GM10248 (cell line): ENCODE measurements at regions not wholly inside any gene's neighbourhood (a gene's known extent, or its start where the extent isn't known, plus 50 kb on each side); places are given as distances from the start of the nearest gene placed in this dataset.
A peak's percentile ranks its signal among the peaks of the same experiment; 100 is the strongest.

Source experiments
- CTCF ChIA-PET: fragments of 300-600 bp; sonication (Branson Sonifier 250); formaldehyde crosslinking; extraction: SDS; loops from one replicate; lab custom pipeline; 2021; ENCODE audit warnings: antibody characterized with exemption; lab: Yijun Ruan, JAX
- POLR2A ChIA-PET: fragments of 350-650 bp; sonication (Branson Sonifier 250); formaldehyde crosslinking; extraction: SDS; loops from one replicate; lab custom pipeline; 2020; ENCODE audit warnings: antibody characterized with exemption; lab: Yijun Ruan, JAX
- DNase-seq: peaks from one replicate; pipeline ENCODE4 v3.0.0; 2012; ENCODE audit errors: extremely low spot score
- CTCF ChIP-seq: IDR thresholded peaks from 2 replicates; pipeline ENCODE4 v1.5.1; 2012; ENCODE audit warnings: mild to moderate bottlenecking, low read depth; ENCODE audit errors: extremely low read depth, missing control alignments, control extremely low read depth

GRCh38 chrX:63513825-63514568, 162.9 kb upstream of the SPIN4 start:
- no peak for DNase-seq
- POLR2A ChIA-PET = no interaction called here
- TF ChIP-seq CTCF = no peak
- CTCF ChIA-PET = interaction anchor here (0.8 to 1.3 kb wide), 3 partner anchors 8 to 11 kb away, joined by 3 to 4 read pairs (median 3); no protein-coding TSS in a partner anchor

DNA sequence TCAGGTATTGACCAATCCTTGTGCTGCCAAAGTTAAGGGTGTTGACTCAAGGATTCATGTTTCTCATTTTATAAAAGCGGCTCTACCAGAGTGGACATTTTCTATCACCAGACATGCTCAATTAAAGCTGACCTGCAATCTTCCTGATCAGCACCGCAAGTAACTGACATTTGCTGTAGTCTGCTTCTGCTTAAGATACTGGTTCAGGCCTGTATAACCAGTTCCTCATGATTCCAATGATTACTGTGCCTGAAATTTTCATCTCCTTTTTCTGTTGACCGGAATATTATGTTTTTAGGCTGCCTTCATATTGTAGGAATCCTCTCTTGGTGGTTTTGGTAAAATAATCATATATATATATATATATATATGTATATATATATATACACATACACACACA, 160.2 kb upstream of the SPIN4 start:
- ChIA-PET CTCF (no interaction called here), POLR2A (no interaction called here)
- no peak for TF ChIP-seq CTCF
- no peak for DNase-seq

DNA sequence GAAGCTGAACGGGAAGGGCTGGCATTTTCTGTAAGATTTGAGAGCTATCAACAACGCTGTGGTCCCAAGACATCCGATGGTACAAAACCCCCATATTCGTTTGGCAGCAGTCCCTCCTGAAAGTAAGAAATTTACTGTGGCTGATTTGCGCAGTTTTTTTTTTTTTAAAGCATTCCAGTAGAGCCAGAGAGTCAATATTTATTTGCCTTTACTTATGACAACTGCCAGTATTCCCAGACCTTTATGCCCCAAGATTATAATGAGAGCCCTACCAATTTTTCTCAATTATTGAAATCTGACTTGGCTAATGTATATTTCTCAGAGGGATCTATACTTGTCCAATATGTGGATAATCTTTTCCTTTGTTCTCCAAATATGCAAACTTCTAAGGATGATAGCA, 157.5 kb upstream of the SPIN4 start:
- DNase-seq = no peak
- CTCF ChIA-PET = no interaction called here
- TF ChIP-seq CTCF = no peak
- POLR2A ChIA-PET = no interaction called here

DNA sequence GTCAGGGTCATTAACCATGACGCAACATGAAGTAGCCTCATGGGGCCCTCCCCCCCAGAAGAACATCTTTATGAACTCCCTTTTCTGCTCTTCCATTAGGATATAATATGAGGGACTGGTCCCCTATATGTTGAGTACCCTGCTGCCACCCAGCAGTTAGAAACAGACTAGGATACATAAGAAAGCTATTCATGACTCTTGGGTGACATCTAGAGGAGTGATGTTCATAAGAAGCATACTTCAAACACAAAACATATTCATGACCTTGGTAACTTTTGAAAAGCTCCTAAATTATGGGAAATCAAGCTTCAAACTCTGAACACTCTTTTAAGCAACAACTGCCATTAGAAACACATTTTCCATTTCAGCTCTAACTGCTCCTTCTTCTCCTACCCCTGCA, 155.2 kb upstream of the SPIN4 start:
- POLR2A ChIA-PET = no interaction called here
- peak; percentile 4 for TF ChIP-seq CTCF
- CTCF ChIA-PET = interaction anchor here (1.2 kb wide), 2 partner anchors 8 to 13 kb away, joined by 3 to 4 read pairs; no protein-coding TSS in a partner anchor
- DNase-seq = peak; percentile 5

DNA sequence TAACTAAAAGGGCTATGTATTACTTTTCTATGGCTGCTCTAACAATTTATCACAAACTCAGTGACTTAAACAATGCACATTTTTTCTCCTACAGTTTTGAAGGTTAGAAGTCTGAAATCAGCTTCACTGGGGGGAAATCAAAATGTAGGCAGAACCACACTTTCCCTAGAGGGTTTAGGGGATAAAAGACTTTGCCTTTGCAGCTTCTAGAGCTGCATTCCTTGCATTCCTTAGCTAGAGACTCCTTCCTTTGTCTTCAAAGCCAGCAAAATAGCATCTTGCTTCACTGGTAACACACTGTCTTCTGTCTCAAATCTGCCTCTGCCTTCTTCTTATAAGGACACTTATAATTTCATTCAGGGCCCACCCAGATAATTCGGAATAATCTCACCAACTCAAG, 152.4 kb upstream of the SPIN4 start:
- ChIA-PET POLR2A (no interaction called here), CTCF (no interaction called here)
- no peak for TF ChIP-seq CTCF
- DNase-seq = no peak

DNA sequence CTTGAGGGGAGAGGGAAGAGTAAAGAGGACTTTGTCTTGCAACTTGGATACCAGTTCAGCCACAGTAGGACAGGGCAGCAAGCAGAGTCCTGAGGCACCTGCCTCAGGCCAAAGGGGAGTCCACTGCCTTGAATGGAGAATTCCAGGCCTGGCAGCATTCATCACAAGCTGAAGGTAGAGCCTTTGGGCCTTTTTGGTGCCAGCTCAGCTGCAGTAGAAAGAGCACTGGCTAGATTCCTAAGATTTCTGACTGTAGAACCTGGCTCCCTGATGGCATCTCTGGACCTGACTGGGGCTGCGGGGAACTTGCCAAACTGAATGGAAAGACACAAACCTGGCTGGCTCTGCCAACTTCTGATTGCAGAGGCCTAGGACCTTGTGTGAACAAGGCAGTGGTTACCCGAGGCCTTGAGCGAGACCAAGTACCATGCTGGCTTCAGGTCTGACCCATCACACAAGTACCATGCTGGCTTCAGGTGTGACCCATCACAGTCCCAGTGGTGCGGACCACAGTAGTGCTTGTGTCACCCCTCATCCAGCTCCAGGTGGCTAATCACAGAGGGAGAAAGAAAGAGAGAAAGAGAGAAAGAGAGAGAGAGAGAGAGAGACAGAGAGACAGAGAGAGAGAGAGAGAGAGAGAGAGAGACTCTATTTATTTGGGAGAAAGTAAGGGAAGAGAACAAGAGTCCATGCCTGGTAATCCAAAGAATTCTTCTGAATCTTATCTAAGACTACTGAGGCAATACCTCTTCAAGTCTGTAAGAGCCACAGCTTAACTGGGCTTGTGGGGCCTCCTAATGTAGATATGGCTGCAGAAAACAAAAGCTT, 137.6 kb upstream of the SPIN4 start:
- no peak for TF ChIP-seq CTCF
- DNase-seq = no peak
- ChIA-PET CTCF (no interaction called here), POLR2A (no interaction called here)
